LNCaP clone FGC (cell line): ENCODE measurements at regions not wholly inside any gene's neighbourhood (a gene's known extent, or its start where the extent isn't known, plus 50 kb on each side); places are given as distances from the start of the nearest gene placed in this dataset.

Source experiments
- DNase-seq: peaks from one replicate; pipeline ENCODE4 v3.0.0-alpha.2; 2011; ENCODE audit warnings: low read depth
- H3K4me3 ChIP-seq: 2 replicates; pipeline ENCODE4 v1.5.1; 2011; ENCODE audit warnings: mild to moderate bottlenecking, low read depth, low read length, control low read depth
- CTCF ChIP-seq: IDR thresholded peaks from 2 replicates; pipeline ENCODE4 v1.5.1; 2012; ENCODE audit warnings: mild to moderate bottlenecking; ENCODE audit not compliant: control insufficient read depth, insufficient read depth; ENCODE audit errors: extremely low read depth

GRCh38 chr1:234940841-234941240 lies 187.8 kb downstream of the TOMM20 start:
- no peak for DNase-seq
- H3K4me3 ChIP-seq = no peak overlapping the region
- no peak for TF ChIP-seq CTCF

GRCh38 chr1:234938924-234939323 lies 189.7 kb downstream of the TOMM20 start:
- DNase-seq = no peak
- TF ChIP-seq CTCF = no peak
- no peak overlapping the region for H3K4me3 ChIP-seq

- DNase-seq = no peak
- H3K4me3 ChIP-seq = no peak overlapping the region
- TF ChIP-seq CTCF = no peak
Observed at GRCh38 chr1:234938135-234938534, 190.5 kb downstream of the TOMM20 start.

GRCh38 chr1:234936612-234937389 lies 191.8 kb downstream of the TOMM20 start:
- no peak for TF ChIP-seq CTCF
- H3K4me3 ChIP-seq = no peak overlapping the region
- no peak for DNase-seq

GRCh38 chr1:234934611-234935033 lies 194.0 kb downstream of the TOMM20 start:
- TF ChIP-seq CTCF = no peak
- DNase-seq = no peak
- no peak overlapping the region for H3K4me3 ChIP-seq

- DNase-seq = no peak
Observed at GRCh38 chr1:234933475-234933874, 195.2 kb downstream of the TOMM20 start.

More at GRCh38 chr1:234933475-234933874, 195.2 kb downstream of the TOMM20 start:
- H3K4me3 ChIP-seq = no peak overlapping the region
- TF ChIP-seq CTCF = no peak
